MCF 10A (cell line): ENCODE measurements at regions not wholly inside any gene's neighbourhood (a gene's known extent, or its start where the extent isn't known, plus 50 kb on each side); places are given as distances from the start of the nearest gene placed in this dataset.

Source experiments
- BruUV-seq: library from RNA; stranded (reverse); fragments of 400-500 nt; replicated peaks from 2 replicates; lab custom pipeline; 2021; lab: Mats Ljungman, UMichigan
- CTCF ChIA-PET: fragments of 300-600 bp; sonication (Branson Sonifier 250); formaldehyde crosslinking; extraction: SDS; loops from one replicate; lab custom pipeline; 2021; ENCODE audit warnings: antibody characterized with exemption, inconsistent platforms; lab: Yijun Ruan, JAX
- POLR2A ChIA-PET: fragments of 300-600, 350-650 bp; sonication (Branson Sonifier 250); formaldehyde crosslinking; extraction: SDS; loops from one replicate; lab custom pipeline; 2020; ENCODE audit warnings: antibody characterized with exemption, inconsistent platforms; lab: Yijun Ruan, JAX
- DNase-seq: peaks from one replicate; pipeline ENCODE4 v3.0.0-alpha.2; 2018; ENCODE audit not compliant: unreplicated experiment
- H3K27ac Mint-ChIP-seq: one replicate; pipeline ENCODE4 v1.8.0; 2022; ENCODE audit warnings: mild to moderate bottlenecking, low read depth, mixed read lengths; ENCODE audit not compliant: unreplicated experiment
- H3K27me3 Mint-ChIP-seq: one replicate; pipeline ENCODE4 v1.8.0; 2022; ENCODE audit warnings: mixed read lengths; ENCODE audit not compliant: insufficient read depth, unreplicated experiment
- H3K36me3 Mint-ChIP-seq: one replicate; pipeline ENCODE4 v1.8.0; 2022; ENCODE audit warnings: mild to moderate bottlenecking, moderate library complexity, mixed read lengths; ENCODE audit not compliant: insufficient read depth, unreplicated experiment
- H3K4me1 Mint-ChIP-seq: one replicate; pipeline ENCODE4 v1.8.0; 2022; ENCODE audit warnings: mixed read lengths; ENCODE audit not compliant: insufficient read depth, unreplicated experiment
- H3K4me3 Mint-ChIP-seq: one replicate; pipeline ENCODE4 v1.8.0; 2022; ENCODE audit warnings: mild to moderate bottlenecking, moderate library complexity, mixed read lengths; ENCODE audit not compliant: unreplicated experiment
- H3K9me3 Mint-ChIP-seq: one replicate; pipeline ENCODE4 v1.8.0; 2022; ENCODE audit warnings: mixed read lengths; ENCODE audit not compliant: unreplicated experiment
- CTCF ChIP-seq: fragments of 200-600 bp; IDR thresholded peaks from one replicate; pipeline ENCODE4 v1.8.0; 2022; ENCODE audit warnings: antibody characterized with exemption, mild to moderate bottlenecking; ENCODE audit not compliant: unreplicated experiment
- intact Hi-C: fragments of 100-400 bp; cut with micrococcal nuclease; formaldehyde crosslinking; loops from 2 replicates; pipeline ENCODE4 v1.14.1; 2022

GRCh38 chr12:97321621-97322020 lies 141.0 kb upstream of the RMST start:
- CTCF ChIA-PET = interaction anchor here (0.6 to 1.7 kb wide), 5 partner anchors 13 to 1031 kb away, joined by 3 to 5 read pairs (median 3); no protein-coding TSS in a partner anchor
- BruUV-seq = no TSS peak

GRCh38 chr12:97322388-97322787 lies 140.2 kb upstream of the RMST start:
- Mint-ChIP-seq H3K27me3 (peaks cover 60% of the 10 kb centered on the region), H3K27ac (no peak overlapping the region), H3K36me3 (no peaks in the 10 kb centered on the region), H3K4me3 (no peak overlapping the region), H3K9me3 (no peaks in the 10 kb centered on the region), H3K4me1 (no peaks in the 10 kb centered on the region)
- ChIA-PET POLR2A (interaction anchor here (0.5 to 0.7 kb wide), 2 partner anchors 11 to 149 kb away, joined by 3 read pairs; no protein-coding TSS in a partner anchor), CTCF (interaction anchor here (0.5 to 1.7 kb wide), 3 partner anchors 15 to 182 kb away, joined by 3 to 5 read pairs (median 3); no protein-coding TSS in a partner anchor)
- no peak for DNase-seq
- no peak for TF ChIP-seq CTCF
- no TSS peak for BruUV-seq
- intact Hi-C loops = no loop called here

More at GRCh38 chr12:97321621-97322020, 141.0 kb upstream of the RMST start:
- DNase-seq = no peak
- no peak for TF ChIP-seq CTCF
- POLR2A ChIA-PET = no interaction called here
- peaks cover 62% of the 10 kb centered on the region for H3K27me3 Mint-ChIP-seq
- no peaks in the 10 kb centered on the region for H3K4me1 Mint-ChIP-seq
- H3K36me3 Mint-ChIP-seq = no peaks in the 10 kb centered on the region
- no peaks in the 10 kb centered on the region for H3K9me3 Mint-ChIP-seq
- no peak overlapping the region for H3K27ac Mint-ChIP-seq
- intact Hi-C loops = no loop called here
- H3K4me3 Mint-ChIP-seq = no peak overlapping the region

- intact Hi-C loops = no loop called here
- no peaks in the 10 kb centered on the region for H3K4me1 Mint-ChIP-seq
- H3K4me3 Mint-ChIP-seq = no peak overlapping the region
- POLR2A ChIA-PET = no interaction called here
- H3K27ac Mint-ChIP-seq = no peak overlapping the region
- BruUV-seq = no TSS peak
- no peak for DNase-seq
- no peaks in the 10 kb centered on the region for H3K36me3 Mint-ChIP-seq
- CTCF ChIA-PET = interaction anchor here (0.7 kb wide), 1 partner anchor 183 kb away, joined by 3 read pairs; no protein-coding TSS in a partner anchor
- H3K9me3 Mint-ChIP-seq = no peaks in the 10 kb centered on the region
- H3K27me3 Mint-ChIP-seq = peaks cover 64% of the 10 kb centered on the region
- no peak for TF ChIP-seq CTCF
These were observed 139.4 kb upstream of the RMST start for GRCh38 chr12:97323154-97323553.

- BruUV-seq = no TSS peak
- no peak overlapping the region for H3K27ac Mint-ChIP-seq
- intact Hi-C loops = no loop called here
- H3K9me3 Mint-ChIP-seq = no peaks in the 10 kb centered on the region
- ChIA-PET CTCF (no interaction called here), POLR2A (interaction anchor here (0.6 kb wide), 1 partner anchor 209 kb away, joined by 4 read pairs; no protein-coding TSS in a partner anchor)
- H3K27me3 Mint-ChIP-seq = peaks cover 71% of the 10 kb centered on the region
- H3K4me3 Mint-ChIP-seq = no peak overlapping the region
- no peaks in the 10 kb centered on the region for H3K4me1 Mint-ChIP-seq
- no peak for TF ChIP-seq CTCF
- no peaks in the 10 kb centered on the region for H3K36me3 Mint-ChIP-seq
- no peak for DNase-seq
These were observed 138.1 kb upstream of the RMST start for GRCh38 chr12:97324471-97324870.
